Muscle layer of duodenum (tissue), 2 donors: ENCODE measurements at regions not wholly inside any gene's neighbourhood (a gene's known extent, or its start where the extent isn't known, plus 50 kb on each side); places are given as distances from the start of the nearest gene placed in this dataset.

Source experiments
- H3K27ac ChIP-seq: one replicate; pipeline ENCODE4 v1.7.0; 2013; ENCODE audit warnings: mild to moderate bottlenecking, low read length
- H3K27me3 ChIP-seq: one replicate; pipeline ENCODE4 v1.7.0; 2013; ENCODE audit warnings: low read depth, mild to moderate bottlenecking, control low read depth, low read length
- H3K36me3 ChIP-seq, 2 donors: one replicate each; pipeline ENCODE4 v1.7.0; 2013; ENCODE audit warnings: low read length in 2 of 2, control low read depth in 1 of 2, mild to moderate bottlenecking in 1 of 2; ENCODE audit not compliant: insufficient read depth in 2 of 2, control insufficient read depth in 1 of 2
- H3K4me1 ChIP-seq, 2 donors: one replicate each; pipeline ENCODE4 v1.7.0; 2013; ENCODE audit warnings: low read length in 2 of 2, mild to moderate bottlenecking in 2 of 2, control low read depth in 1 of 2, moderate library complexity in 1 of 2; ENCODE audit not compliant: insufficient read depth in 2 of 2, control insufficient read depth in 1 of 2
- H3K4me3 ChIP-seq, 2 donors: one replicate each; pipeline ENCODE4 v1.7.0; 2013; ENCODE audit warnings: low read length in 2 of 2, low read depth in 1 of 2, mild to moderate bottlenecking in 1 of 2
- H3K9me3 ChIP-seq, 2 donors: one replicate each; pipeline ENCODE4 v1.7.0; 2013; ENCODE audit warnings: low read length in 2 of 2, control low read depth in 1 of 2, mild to moderate bottlenecking in 1 of 2; ENCODE audit not compliant: control insufficient read depth in 1 of 2
- donor health status: healthy.

- no peak overlapping the region for H3K27ac ChIP-seq
- no peaks in the 10 kb centered on the region for H3K9me3 ChIP-seq
- H3K4me1 ChIP-seq = no peaks in the 10 kb centered on the region
- H3K36me3 ChIP-seq = no peaks in the 10 kb centered on the region
- no peak overlapping the region for H3K4me3 ChIP-seq
- H3K27me3 ChIP-seq = no peaks in the 10 kb centered on the region
Observed at GRCh38 chr21:25359724-25360123, 247.6 kb downstream of the MRPL39 start.

GRCh38 chr21:25350056-25350455, 257.2 kb downstream of the MRPL39 start:
- H3K9me3 ChIP-seq = no peaks in the 10 kb centered on the region
- no peaks in the 10 kb centered on the region for H3K27me3 ChIP-seq
- no peak overlapping the region for H3K4me3 ChIP-seq
- no peak overlapping the region for H3K27ac ChIP-seq
- H3K36me3 ChIP-seq = no peaks in the 10 kb centered on the region
- H3K4me1 ChIP-seq = no peaks in the 10 kb centered on the region

DNA sequence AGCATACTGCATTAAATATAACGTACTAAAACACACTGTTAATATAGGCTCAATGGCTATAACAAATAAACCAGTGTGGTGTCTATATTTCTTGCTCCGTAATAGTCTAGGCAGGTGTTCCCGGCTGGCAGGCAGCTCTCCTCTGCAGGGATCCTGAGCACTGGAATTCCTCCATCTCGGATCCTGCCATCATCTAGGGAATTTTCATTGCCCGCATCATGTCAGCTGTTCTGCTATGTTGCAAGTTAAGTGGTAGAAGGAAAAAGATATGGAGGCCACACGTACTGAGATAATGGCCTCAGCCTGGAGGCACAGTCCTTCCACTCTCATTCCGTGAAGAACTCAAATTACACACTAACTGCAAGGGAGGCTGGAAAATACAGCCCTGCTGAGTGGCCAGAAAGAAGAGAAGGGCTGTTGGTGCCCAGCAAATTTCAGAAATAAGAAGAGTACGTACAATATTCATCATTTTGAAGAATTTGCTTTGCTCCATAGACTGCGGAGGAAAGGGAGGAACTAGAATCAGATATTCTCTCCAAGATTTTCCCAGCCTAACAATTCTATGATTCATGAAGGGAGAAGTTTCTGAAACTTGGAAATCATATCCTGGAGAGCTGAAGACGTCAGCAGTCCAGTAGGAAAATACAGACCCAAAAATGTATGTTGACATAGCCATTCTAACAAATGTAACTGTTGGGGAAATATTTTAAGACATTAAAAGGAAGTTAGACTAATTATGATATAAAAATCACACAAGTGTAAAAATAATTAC, 263.3 kb downstream of the MRPL39 start:
- no peaks in the 10 kb centered on the region for H3K36me3 ChIP-seq
- no peak overlapping the region for H3K27ac ChIP-seq
- H3K27me3 ChIP-seq = no peaks in the 10 kb centered on the region
- no peaks in the 10 kb centered on the region for H3K9me3 ChIP-seq
- no peak overlapping the region for H3K4me3 ChIP-seq
- no peaks in the 10 kb centered on the region for H3K4me1 ChIP-seq

- H3K4me3 ChIP-seq = no peak overlapping the region
- H3K27me3 ChIP-seq = no peaks in the 10 kb centered on the region
- H3K36me3 ChIP-seq = no peaks in the 10 kb centered on the region
- H3K4me1 ChIP-seq = no peaks in the 10 kb centered on the region
- H3K27ac ChIP-seq = no peak overlapping the region
- no peaks in the 10 kb centered on the region for H3K9me3 ChIP-seq
Observed at GRCh38 chr21:25342816-25343215, 264.5 kb downstream of the MRPL39 start.

- Histone ChIP-seq H3K4me3 (no peak overlapping the region), H3K36me3 (no peaks in the 10 kb centered on the region), H3K9me3 (no peaks in the 10 kb centered on the region), H3K27ac (no peak overlapping the region), H3K27me3 (no peaks in the 10 kb centered on the region), H3K4me1 (no peaks in the 10 kb centered on the region)
Observed at GRCh38 chr21:25341981-25342380, 265.3 kb downstream of the MRPL39 start.

DNA sequence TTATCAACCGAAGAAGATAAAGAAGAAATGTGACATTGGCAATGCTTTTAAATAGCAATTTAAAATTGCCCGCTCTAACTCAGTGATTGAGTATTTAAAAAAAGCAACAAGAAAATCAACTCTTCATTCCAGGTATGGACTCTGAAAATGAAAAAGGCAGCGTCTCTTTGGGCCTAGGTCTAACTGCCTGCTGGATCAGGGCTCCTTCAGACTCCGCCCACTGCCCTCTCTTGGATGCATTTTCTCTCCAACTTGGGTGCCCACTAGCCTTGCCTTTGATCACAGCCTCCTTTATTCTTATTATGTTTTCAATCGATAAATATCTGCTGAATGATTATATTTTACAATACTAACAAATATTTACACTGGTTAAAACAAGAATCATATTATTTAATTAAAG, 268.9 kb downstream of the MRPL39 start:
- H3K4me3 ChIP-seq = no peak overlapping the region
- no peaks in the 10 kb centered on the region for H3K27me3 ChIP-seq
- no peaks in the 10 kb centered on the region for H3K36me3 ChIP-seq
- H3K4me1 ChIP-seq = no peaks in the 10 kb centered on the region
- H3K27ac ChIP-seq = no peak overlapping the region
- no peaks in the 10 kb centered on the region for H3K9me3 ChIP-seq

GRCh38 chr21:25334046-25334730, 273.1 kb downstream of the MRPL39 start:
- H3K9me3 ChIP-seq = no peaks in the 10 kb centered on the region

DNA sequence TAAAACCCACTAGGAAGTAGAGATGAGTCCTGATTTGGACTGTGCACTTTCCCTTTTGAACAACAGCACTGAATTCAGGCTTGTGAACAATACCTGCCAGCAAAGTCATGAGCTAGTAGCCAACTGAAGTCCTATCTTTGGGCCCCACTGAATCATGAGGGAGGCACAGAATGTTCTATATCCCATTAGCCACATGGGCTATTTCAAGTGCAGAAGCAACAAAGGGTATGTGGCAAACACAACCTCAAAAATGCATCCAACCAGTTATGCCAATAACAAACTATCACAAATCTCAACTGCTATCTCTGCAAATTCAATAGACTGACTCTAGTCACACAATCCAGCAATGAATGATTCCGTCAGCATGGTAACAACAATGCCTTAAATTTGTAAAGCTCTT, 276.0 kb downstream of the MRPL39 start:
- Histone ChIP-seq H3K4me1 (no peaks in the 10 kb centered on the region), H3K27me3 (no peaks in the 10 kb centered on the region), H3K9me3 (no peaks in the 10 kb centered on the region), H3K4me3 (no peak overlapping the region), H3K27ac (no peak overlapping the region), H3K36me3 (no peaks in the 10 kb centered on the region)

More at GRCh38 chr21:25334046-25334730, 273.1 kb downstream of the MRPL39 start:
- H3K36me3 ChIP-seq = no peaks in the 10 kb centered on the region
- H3K27ac ChIP-seq = no peak overlapping the region
- H3K27me3 ChIP-seq = no peaks in the 10 kb centered on the region
- no peaks in the 10 kb centered on the region for H3K4me1 ChIP-seq
- no peak overlapping the region for H3K4me3 ChIP-seq

GRCh38 chr21:25330266-25330665, 277.0 kb downstream of the MRPL39 start:
- H3K36me3 ChIP-seq = no peaks in the 10 kb centered on the region
- H3K27me3 ChIP-seq = no peaks in the 10 kb centered on the region
- no peak overlapping the region for H3K27ac ChIP-seq
- H3K9me3 ChIP-seq = no peaks in the 10 kb centered on the region
- H3K4me1 ChIP-seq = no peaks in the 10 kb centered on the region
- H3K4me3 ChIP-seq = no peak overlapping the region

DNA sequence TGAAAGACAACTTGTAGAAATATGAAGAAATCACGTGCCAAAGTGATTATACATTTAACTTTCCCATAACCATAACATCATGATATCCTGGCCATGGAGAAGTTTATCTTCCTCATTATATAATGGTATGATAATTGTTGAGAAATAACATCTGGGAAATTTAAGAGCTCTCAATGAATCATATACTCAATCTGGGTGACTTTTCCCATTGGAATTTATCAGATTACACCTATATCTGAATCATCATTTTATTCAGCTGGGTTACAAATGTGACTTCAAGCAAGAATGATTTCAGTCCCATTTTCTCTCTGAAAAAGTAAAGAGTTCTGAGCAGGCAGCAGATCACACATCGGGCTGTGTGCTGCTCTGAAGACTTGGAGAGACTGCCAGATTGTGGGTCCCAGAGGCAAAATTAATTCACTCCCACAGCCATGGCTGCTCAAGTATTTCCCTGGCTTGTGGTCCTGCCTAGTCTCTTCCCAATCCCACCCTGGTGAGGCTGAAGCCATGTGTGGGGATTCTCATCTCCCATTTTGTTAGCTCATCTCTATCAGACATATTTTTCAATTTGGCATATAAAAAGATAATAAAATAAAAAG, 278.0 kb downstream of the MRPL39 start:
- no peaks in the 10 kb centered on the region for H3K36me3 ChIP-seq
- no peak overlapping the region for H3K27ac ChIP-seq
- no peaks in the 10 kb centered on the region for H3K9me3 ChIP-seq
- no peak overlapping the region for H3K4me3 ChIP-seq
- no peaks in the 10 kb centered on the region for H3K4me1 ChIP-seq
- H3K27me3 ChIP-seq = no peaks in the 10 kb centered on the region

DNA sequence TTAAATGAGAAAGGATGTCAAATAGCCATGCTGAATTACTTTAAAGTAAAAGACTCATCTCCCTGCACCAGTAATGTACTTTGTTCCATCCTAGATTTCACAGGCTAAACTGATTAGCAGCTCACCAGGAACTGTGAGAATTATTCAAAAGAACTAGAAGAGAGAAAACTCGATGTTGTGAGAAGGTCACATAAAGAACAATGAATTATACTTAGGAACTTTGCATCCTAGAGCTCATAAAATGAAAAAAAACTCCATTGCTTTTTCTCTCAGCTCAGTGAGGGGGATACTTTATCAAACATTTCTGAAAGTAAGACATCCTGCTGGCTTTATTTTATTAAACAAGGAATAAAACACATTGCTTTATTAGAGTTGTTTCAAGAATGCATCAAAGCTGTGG, 278.5 kb downstream of the MRPL39 start:
- no peak overlapping the region for H3K4me3 ChIP-seq
- no peaks in the 10 kb centered on the region for H3K27me3 ChIP-seq
- H3K9me3 ChIP-seq = no peaks in the 10 kb centered on the region
- H3K4me1 ChIP-seq = no peaks in the 10 kb centered on the region
- no peaks in the 10 kb centered on the region for H3K36me3 ChIP-seq
- no peak overlapping the region for H3K27ac ChIP-seq
